ENCODE measurements at regions not wholly inside any gene's neighbourhood (a gene's known extent, or its start where the extent isn't known, plus 50 kb on each side); places are given as distances from the start of the nearest gene placed in this dataset.
"Not testable (repeated sequence)": the region's sequence is repeated elsewhere in the genome, so short reads cannot be mapped to it uniquely, and the experiment has no call there.

DNA sequence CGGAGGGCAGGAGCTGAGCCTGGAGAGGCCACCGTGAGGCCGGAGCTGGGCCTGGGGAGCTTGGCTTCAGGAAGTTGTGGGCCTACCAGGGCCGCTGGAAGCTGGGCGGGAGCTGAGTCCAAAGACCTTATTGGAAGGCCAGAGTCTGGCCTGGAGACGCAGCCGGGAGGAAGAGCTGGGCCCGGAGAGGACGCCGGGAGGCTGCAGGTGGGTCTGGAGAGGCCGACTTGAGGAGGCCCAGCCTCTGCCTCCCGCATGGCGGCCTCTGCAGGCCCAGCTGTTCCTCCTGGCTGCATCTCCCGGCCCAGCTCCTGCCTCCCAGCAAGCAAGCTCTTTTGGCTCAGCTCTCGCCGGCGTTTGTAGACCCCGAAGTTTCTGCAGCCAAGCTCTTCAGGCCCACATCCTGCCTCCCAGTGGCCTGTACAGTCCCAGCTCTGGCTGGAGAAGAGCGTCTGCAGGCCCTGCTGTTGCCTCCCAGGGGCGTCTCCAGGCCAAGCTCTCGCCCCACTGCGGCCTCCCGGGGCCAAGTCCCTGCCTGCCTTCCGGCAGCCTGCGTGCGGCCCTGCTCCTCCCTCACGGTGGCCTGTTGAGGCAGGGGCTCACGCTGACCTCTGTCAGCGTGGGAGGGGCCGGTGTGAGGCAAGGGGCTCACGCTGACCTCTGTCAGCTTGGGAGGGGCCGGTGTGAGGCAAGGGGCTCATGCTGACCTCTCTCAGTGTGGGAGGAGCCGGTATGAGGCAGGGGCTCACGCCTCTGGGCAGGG, 70.4 kb upstream of the COBL start:
- not testable (repeated sequence) for TF ChIP-seq POLR2AphosphoS5 (IDR thresholded peaks at IDR 0.05); EP300 (IDR thresholded peaks at IDR 0.05; ENCODE audit: low read depth)
